Trophoblast cell (in vitro differentiated cells and primary cell): ENCODE measurements at regions not wholly inside any gene's neighbourhood (a gene's known extent, or its start where the extent isn't known, plus 50 kb on each side); places are given as distances from the start of the nearest gene placed in this dataset.
"Not testable (repeated sequence)": the region's sequence is repeated elsewhere in the genome, so short reads cannot be mapped to it uniquely, and the experiment has no call there.

Source experiments
- DNase-seq, 2 donors: peaks; one replicate each; pipeline ENCODE4 v3.0.0-alpha.2; 2016
- H2AFZ ChIP-seq: 2 replicates; pipeline ENCODE4 v1.6.1; 2013; ENCODE audit warnings: low read length, moderate library complexity, mild to moderate bottlenecking; ENCODE audit not compliant: insufficient read depth, poor library complexity
- H2AK5ac ChIP-seq: 2 replicates; pipeline ENCODE4 v1.6.1; 2013; ENCODE audit warnings: mild to moderate bottlenecking, low read length
- H2BK120ac ChIP-seq: 2 replicates; pipeline ENCODE4 v1.6.1; 2013; ENCODE audit warnings: low read length, mild to moderate bottlenecking, moderate library complexity; ENCODE audit not compliant: insufficient read depth, poor library complexity
- H2BK12ac ChIP-seq: 2 replicates; pipeline ENCODE4 v1.6.1; 2013; ENCODE audit warnings: mild to moderate bottlenecking, low read length, moderate library complexity
- H2BK5ac ChIP-seq: 2 replicates; pipeline ENCODE4 v1.6.1; 2013; ENCODE audit warnings: low read length, low read depth, moderate library complexity, mild to moderate bottlenecking; ENCODE audit not compliant: poor library complexity
- H3K14ac ChIP-seq: 2 replicates; pipeline ENCODE4 v1.6.1; 2013; ENCODE audit warnings: mild to moderate bottlenecking, low read length
- H3K18ac ChIP-seq: 2 replicates; pipeline ENCODE4 v1.6.1; 2013; ENCODE audit warnings: mild to moderate bottlenecking, low read length
- H3K23ac ChIP-seq: 2 replicates; pipeline ENCODE4 v1.6.1; 2013; ENCODE audit warnings: low read length
- H3K27ac ChIP-seq: 2 replicates; pipeline ENCODE4 v1.5.1; 2013; ENCODE audit warnings: low read depth, mild to moderate bottlenecking, inconsistent platforms, low read length, moderate library complexity
- H3K27me3 ChIP-seq: 2 replicates; pipeline ENCODE4 v1.6.1; 2013; ENCODE audit warnings: inconsistent platforms, mild to moderate bottlenecking, low read length, moderate library complexity; ENCODE audit not compliant: insufficient read depth
- H3K36me3 ChIP-seq, 2 experiments: 1 replicate in 1 of 2; 2 replicates in 1 of 2; pipeline ENCODE4 v1.6.1; 2013; ENCODE audit warnings: low read length in 2 of 2, mild to moderate bottlenecking in 2 of 2, moderate library complexity in 1 of 2; ENCODE audit not compliant: insufficient read depth in 2 of 2, control insufficient read depth in 1 of 2
- H3K4ac ChIP-seq: 2 replicates; pipeline ENCODE4 v1.6.1; 2013; ENCODE audit warnings: low read depth, mild to moderate bottlenecking, low read length, moderate library complexity
- H3K4me1 ChIP-seq, 2 experiments: 1 replicate in 1 of 2; 2 replicates in 1 of 2; pipeline ENCODE4 v1.6.1; 2013; ENCODE audit warnings: low read length in 2 of 2, mild to moderate bottlenecking in 2 of 2, moderate library complexity in 1 of 2; ENCODE audit not compliant: insufficient read depth in 2 of 2, control insufficient read depth in 1 of 2
- H3K4me2 ChIP-seq: 2 replicates; pipeline ENCODE4 v1.6.1; 2013; ENCODE audit warnings: inconsistent platforms, mild to moderate bottlenecking, low read length, moderate library complexity
- H3K4me3 ChIP-seq: 2 replicates; pipeline ENCODE4 v1.5.1; 2013; ENCODE audit warnings: mild to moderate bottlenecking, low read depth, low read length, inconsistent platforms
- H3K79me1 ChIP-seq: one replicate; pipeline ENCODE4 v1.6.1; 2013; ENCODE audit warnings: low read length
- H3K79me2 ChIP-seq: 2 replicates; pipeline ENCODE4 v1.6.1; 2013; ENCODE audit warnings: low read length, mild to moderate bottlenecking; ENCODE audit not compliant: control insufficient read depth, insufficient read depth, poor library complexity
- H3K9ac ChIP-seq: 2 replicates; pipeline ENCODE4 v1.6.1; 2013; ENCODE audit warnings: mild to moderate bottlenecking, low read length
- H3K9me3 ChIP-seq: 2 replicates; pipeline ENCODE4 v1.6.1; 2013; ENCODE audit warnings: low read depth, mild to moderate bottlenecking, control low read depth, inconsistent platforms, low read length; ENCODE audit not compliant: insufficient read depth
- H4K12ac ChIP-seq: 2 replicates; pipeline ENCODE4 v1.6.1; 2013; ENCODE audit warnings: low read depth, mild to moderate bottlenecking, low read length, moderate library complexity
- H4K8ac ChIP-seq: 2 replicates; pipeline ENCODE4 v1.6.1; 2013; ENCODE audit warnings: low read depth, mild to moderate bottlenecking, low read length, moderate library complexity
- H4K91ac ChIP-seq: one replicate; pipeline ENCODE4 v1.6.1; 2013; ENCODE audit warnings: low read depth, mild to moderate bottlenecking, low read length, moderate library complexity
- WGBS: extraction: QIAGEN DNeasy Blood & Tissue Kit; methylation state at CpG from one replicate; pipeline ENCODE4 v1.1.7; 2013; ENCODE audit warnings: missing lambda C conversion rate; ENCODE audit not compliant: insufficient read length, insufficient coverage; ENCODE audit errors: extremely low coverage; 5-methylcytosine and 5-hydroxymethylcytosine counted together

- WGBS, result no CpG with 5 or more reads among the region's 8 CpGs
- no peak overlapping the region for H2BK5ac ChIP-seq
Measured at GRCh38 chr2:204145791-204146190, 209.2 kb downstream of the ICOS start.

GRCh38 chr2:204147040-204147439, 210.5 kb downstream of the ICOS start:
- WGBS, result no CpG with 5 or more reads among the region's 2 CpGs
- H3K4me1 ChIP-seq, H4K8ac ChIP-seq: not testable (repeated sequence)

More at GRCh38 chr2:204145791-204146190, 209.2 kb downstream of the ICOS start:
- Histone ChIP-seq H3K23ac (no peak overlapping the region), H4K91ac (no peak overlapping the region), H3K9ac (no peak overlapping the region), H3K4me1 (no peaks in the 10 kb centered on the region), H3K4me3 (no peak overlapping the region), H3K18ac (no peak overlapping the region), H3K9me3 (no peaks in the 10 kb centered on the region), H3K79me1 (no peaks in the 10 kb centered on the region), H3K4me2 (peak overlapping the region; percentile 26), H4K12ac (no peak overlapping the region), H2AFZ (no peak overlapping the region), H3K27me3 (no peaks in the 10 kb centered on the region), H2BK120ac (no peak overlapping the region), H3K27ac (no peak overlapping the region), H2AK5ac (no peak overlapping the region), H2BK12ac (no peak overlapping the region), H3K4ac (no peak overlapping the region), H4K8ac (no peak overlapping the region), H3K14ac (no peak overlapping the region), H3K79me2 (no peaks in the 10 kb centered on the region), H3K36me3 (no peaks in the 10 kb centered on the region)
- DNase-seq, result peak in 1 of 2 donors; percentile 4

GRCh38 chr2:204150721-204151120, 214.2 kb downstream of the ICOS start:
- no peaks in the 10 kb centered on the region for H3K36me3 ChIP-seq
- no peaks in the 10 kb centered on the region for H3K79me1 ChIP-seq
- no peak overlapping the region for H3K18ac ChIP-seq
- H3K14ac ChIP-seq, result no peak overlapping the region
- H2BK12ac ChIP-seq, result no peak overlapping the region
- no peak overlapping the region for H4K91ac ChIP-seq
- no peak overlapping the region for H3K4me2 ChIP-seq
- WGBS, result no CpG with 5 or more reads among the region's 7 CpGs
- no peaks in the 10 kb centered on the region for H3K4me1 ChIP-seq
- H2BK5ac ChIP-seq, result no peak overlapping the region
- no peak overlapping the region for H4K12ac ChIP-seq
- no peaks in the 10 kb centered on the region for H3K79me2 ChIP-seq
- no peak overlapping the region for H3K9ac ChIP-seq
- H3K23ac ChIP-seq, result no peak overlapping the region
- no peak for DNase-seq
- H2BK120ac ChIP-seq, result no peak overlapping the region
- no peak overlapping the region for H3K4ac ChIP-seq
- no peaks in the 10 kb centered on the region for H3K9me3 ChIP-seq
- H3K27me3 ChIP-seq, result no peaks in the 10 kb centered on the region
- H4K8ac ChIP-seq, result no peak overlapping the region
- no peak overlapping the region for H3K4me3 ChIP-seq
- H2AFZ ChIP-seq, result no peak overlapping the region
- H2AK5ac ChIP-seq, result no peak overlapping the region
- H3K27ac ChIP-seq, result no peak overlapping the region

More at GRCh38 chr2:204147040-204147439, 210.5 kb downstream of the ICOS start:
- not testable (repeated sequence) for H2AFZ ChIP-seq, H3K4ac ChIP-seq, H3K9me3 ChIP-seq, H2AK5ac ChIP-seq, H2BK12ac ChIP-seq, H2BK120ac ChIP-seq, H3K9ac ChIP-seq, H3K4me2 ChIP-seq, H3K27me3 ChIP-seq, H4K12ac ChIP-seq, H2BK5ac ChIP-seq, H3K14ac ChIP-seq, H3K23ac ChIP-seq, H3K18ac ChIP-seq, H3K36me3 ChIP-seq, H3K79me1 ChIP-seq, DNase-seq, H3K27ac ChIP-seq, H4K91ac ChIP-seq, H3K4me3 ChIP-seq, H3K79me2 ChIP-seq

- H2BK12ac ChIP-seq, result no peak overlapping the region
- no peak overlapping the region for H3K14ac ChIP-seq
- no peak overlapping the region for H4K91ac ChIP-seq
- H3K27ac ChIP-seq, result no peak overlapping the region
- H2AK5ac ChIP-seq, result no peak overlapping the region
- no peak overlapping the region for H2AFZ ChIP-seq
- no peak for DNase-seq
- H3K23ac ChIP-seq, result no peak overlapping the region
- H3K9me3 ChIP-seq, result no peaks in the 10 kb centered on the region
- H3K36me3 ChIP-seq, result no peaks in the 10 kb centered on the region
- no peak overlapping the region for H3K4ac ChIP-seq
- H2BK5ac ChIP-seq, result no peak overlapping the region
- no peak overlapping the region for H4K8ac ChIP-seq
- no peaks in the 10 kb centered on the region for H3K27me3 ChIP-seq
- no peak overlapping the region for H3K18ac ChIP-seq
- no peak overlapping the region for H3K4me3 ChIP-seq
- no peak overlapping the region for H3K9ac ChIP-seq
- H2BK120ac ChIP-seq, result no peak overlapping the region
- H3K79me1 ChIP-seq, result no peaks in the 10 kb centered on the region
- no CpG with 5 or more reads among the region's 3 CpGs for WGBS
- no peak overlapping the region for H3K4me2 ChIP-seq
- H3K79me2 ChIP-seq, result no peaks in the 10 kb centered on the region
- H3K4me1 ChIP-seq, result no peaks in the 10 kb centered on the region
- H4K12ac ChIP-seq, result no peak overlapping the region
Measured at GRCh38 chr2:204152616-204153015, 216.1 kb downstream of the ICOS start.
